HG03196 (cell line): ENCODE measurements at regions not wholly inside any gene's neighbourhood (a gene's known extent, or its start where the extent isn't known, plus 50 kb on each side); places are given as distances from the start of the nearest gene placed in this dataset.

Source experiments
- ATAC-seq: cut with Tn5 transposase; IDR thresholded peaks from one replicate; pipeline ENCODE4 v1.9.1; 2021; ENCODE audit not compliant: unreplicated experiment

- ATAC-seq: no peak
Observed at GRCh38 chr7:84631913-84632312, 437.3 kb upstream of the SEMA3A start.

GRCh38 chr7:84629640-84630318 is 435.2 kb upstream of the SEMA3A start:
- ATAC-seq: no peak

- ATAC-seq: no peak
Observed at GRCh38 chr7:84629216-84629615, 434.6 kb upstream of the SEMA3A start.

- ATAC-seq: no peak
Observed at GRCh38 chr7:84627250-84627649, 432.7 kb upstream of the SEMA3A start.

- ATAC-seq: no peak
Observed at GRCh38 chr7:84624927-84625326, 430.3 kb upstream of the SEMA3A start.

GRCh38 chr7:84624527-84624926 is 429.9 kb upstream of the SEMA3A start:
- ATAC-seq: no peak

GRCh38 chr7:84617265-84618030 is 422.9 kb upstream of the SEMA3A start:
- ATAC-seq: no peak

GRCh38 chr7:84614821-84615501 is 420.4 kb upstream of the SEMA3A start:
- no peak for ATAC-seq

GRCh38 chr7:84612981-84613681 is 418.5 kb upstream of the SEMA3A start:
- ATAC-seq: no peak

- no peak for ATAC-seq
Observed at GRCh38 chr7:84611391-84611790, 416.8 kb upstream of the SEMA3A start.

GRCh38 chr7:84610390-84610789 is 415.8 kb upstream of the SEMA3A start:
- ATAC-seq: no peak

GRCh38 chr7:84605301-84605700 is 410.7 kb upstream of the SEMA3A start:
- ATAC-seq: no peak

GRCh38 chr7:84603545-84603944 is 409.0 kb upstream of the SEMA3A start:
- ATAC-seq: no peak

- no peak for ATAC-seq
Observed at GRCh38 chr7:84595026-84595425, 400.4 kb upstream of the SEMA3A start.

GRCh38 chr7:84591897-84592296 is 397.3 kb upstream of the SEMA3A start:
- no peak for ATAC-seq

GRCh38 chr7:84589012-84589411 is 394.4 kb upstream of the SEMA3A start:
- ATAC-seq: no peak

- no peak for ATAC-seq
Observed at GRCh38 chr7:84583331-84583730, 388.7 kb upstream of the SEMA3A start.

- ATAC-seq: no peak
Observed at GRCh38 chr7:84582747-84583146, 388.2 kb upstream of the SEMA3A start.

- ATAC-seq: no peak
Observed at GRCh38 chr7:84578825-84579224, 384.2 kb upstream of the SEMA3A start.

- ATAC-seq: no peak
Observed at GRCh38 chr7:84568781-84569180, 374.2 kb upstream of the SEMA3A start.

GRCh38 chr7:84565345-84566074 is 370.9 kb upstream of the SEMA3A start:
- no peak for ATAC-seq
